HG02943 (cell line): ENCODE measurements at regions not wholly inside any gene's neighbourhood (a gene's known extent, or its start where the extent isn't known, plus 50 kb on each side); places are given as distances from the start of the nearest gene placed in this dataset.
"Not testable (repeated sequence)": the region's sequence is repeated elsewhere in the genome, so short reads cannot be mapped to it uniquely, and the experiment has no call there.

Experiments
- ATAC-seq: cut with Tn5 transposase; IDR thresholded peaks from one replicate; pipeline ENCODE4 v1.9.1; 2021; ENCODE audit warnings: mild to moderate bottlenecking, low read depth, moderate library complexity; ENCODE audit not compliant: unreplicated experiment

- no peak for ATAC-seq
These were observed 559.0 kb upstream of the AMOT start for GRCh38 chrX:113399506-113400192.

GRCh38 chrX:113392355-113392754 is 551.7 kb upstream of the AMOT start:
- no peak for ATAC-seq

DNA sequence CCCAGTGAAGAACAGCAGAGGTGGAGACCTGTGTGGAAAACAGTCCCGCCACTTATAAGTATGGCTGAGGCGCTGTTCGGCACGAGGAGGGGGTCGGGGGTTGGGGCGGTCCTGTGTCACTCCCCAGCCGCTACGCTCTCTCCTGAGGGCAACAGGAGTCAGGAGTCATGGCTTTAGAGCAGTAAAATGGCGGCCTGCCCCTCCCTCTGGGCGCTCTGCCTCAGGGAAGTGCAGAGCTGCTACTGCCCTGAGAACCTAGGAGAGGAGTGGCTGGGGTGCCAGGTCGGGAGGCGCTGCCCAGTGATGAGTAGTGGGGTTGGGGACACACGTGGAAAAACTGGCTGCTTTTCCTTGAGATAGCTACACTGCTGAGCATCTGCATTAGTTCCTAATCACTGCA is 551.2 kb upstream of the AMOT start:
- ATAC-seq = no peak

DNA sequence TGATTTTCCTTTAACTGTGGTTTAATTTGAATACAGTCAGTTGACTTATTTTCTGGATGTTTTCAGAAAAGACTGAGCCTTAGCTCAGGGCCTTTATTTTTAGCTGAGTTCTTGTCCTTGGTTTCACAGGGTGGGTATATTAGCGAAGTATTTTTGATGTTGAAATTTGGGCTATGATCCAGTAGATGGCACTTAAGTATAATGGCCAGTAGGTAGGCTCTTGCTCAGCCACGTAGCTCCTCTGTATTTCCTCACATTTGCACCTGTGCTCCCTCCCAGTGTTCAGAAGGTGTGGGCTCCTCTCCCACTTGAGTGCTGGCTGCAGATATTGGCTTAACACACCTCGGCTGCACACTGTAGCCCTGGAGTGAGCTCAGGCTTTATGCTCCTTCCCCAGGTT is 549.9 kb upstream of the AMOT start:
- ATAC-seq = no peak

- ATAC-seq = no peak
These were observed 549.2 kb upstream of the AMOT start for GRCh38 chrX:113389846-113390245.

DNA sequence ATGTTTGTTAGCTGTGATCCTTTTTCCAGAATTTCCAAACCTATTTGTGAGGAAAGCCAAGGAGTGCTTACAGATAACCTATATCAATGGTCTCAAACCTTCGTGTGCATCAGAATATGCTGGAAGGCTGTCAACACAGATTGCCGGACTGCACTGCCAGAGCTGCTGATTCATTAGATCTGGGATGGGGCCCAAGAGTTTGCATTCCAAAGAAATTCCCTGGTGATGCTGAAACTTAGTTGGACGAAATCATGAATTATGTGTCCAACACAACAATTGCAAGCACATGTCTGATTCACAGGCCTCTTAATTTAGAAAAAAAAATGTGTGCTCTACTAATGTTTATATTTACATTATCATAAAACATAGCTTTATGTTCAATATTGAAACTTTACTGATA is 544.0 kb upstream of the AMOT start:
- no peak for ATAC-seq

DNA sequence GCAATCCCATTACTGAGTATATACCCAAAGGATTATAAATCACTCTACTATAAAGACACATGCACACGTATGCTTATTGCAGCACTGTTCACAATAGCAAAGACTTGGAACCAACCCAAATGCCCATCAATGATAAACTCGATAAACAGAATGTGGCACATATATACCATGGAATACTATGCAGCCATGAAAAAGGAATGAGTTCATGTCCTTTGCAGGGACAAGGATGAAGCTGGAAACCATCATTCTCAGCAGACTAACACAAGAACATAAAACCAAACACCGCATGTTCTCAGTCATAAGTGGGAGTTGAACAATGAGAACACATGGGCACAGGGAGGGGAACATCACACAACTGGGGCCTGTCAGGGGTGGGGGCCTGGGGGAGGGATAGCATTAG is 532.8 kb upstream of the AMOT start:
- not testable (repeated sequence) for ATAC-seq

DNA sequence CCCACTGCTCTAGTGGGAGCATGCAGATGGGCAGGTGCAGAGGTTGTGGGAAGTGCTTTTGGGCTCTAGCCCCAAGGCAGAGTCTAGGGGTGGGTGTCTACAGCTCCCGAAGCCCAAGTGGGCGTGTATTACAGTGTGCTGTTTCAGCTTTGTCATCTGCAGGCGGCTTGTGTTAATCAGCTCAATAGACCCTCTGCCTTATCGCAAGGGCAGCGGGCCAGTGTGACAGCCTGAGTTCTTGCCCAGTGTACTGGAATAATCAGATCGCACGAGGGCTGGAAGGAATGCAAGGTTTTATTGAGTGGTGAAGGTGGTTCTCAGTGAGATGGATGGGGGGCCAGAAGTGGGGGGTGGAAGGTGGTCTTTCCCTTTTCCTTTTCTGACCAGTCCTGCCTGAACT is 529.4 kb upstream of the AMOT start:
- ATAC-seq = no peak

- ATAC-seq = no peak
These were observed 528.4 kb upstream of the AMOT start for GRCh38 chrX:113369056-113369455.

GRCh38 chrX:113353134-113353533 is 512.5 kb upstream of the AMOT start:
- ATAC-seq = no peak

GRCh38 chrX:113330416-113330815 is 489.8 kb upstream of the AMOT start:
- no peak for ATAC-seq

- ATAC-seq = no peak
These were observed 475.3 kb upstream of the AMOT start for GRCh38 chrX:113315927-113316326.

DNA sequence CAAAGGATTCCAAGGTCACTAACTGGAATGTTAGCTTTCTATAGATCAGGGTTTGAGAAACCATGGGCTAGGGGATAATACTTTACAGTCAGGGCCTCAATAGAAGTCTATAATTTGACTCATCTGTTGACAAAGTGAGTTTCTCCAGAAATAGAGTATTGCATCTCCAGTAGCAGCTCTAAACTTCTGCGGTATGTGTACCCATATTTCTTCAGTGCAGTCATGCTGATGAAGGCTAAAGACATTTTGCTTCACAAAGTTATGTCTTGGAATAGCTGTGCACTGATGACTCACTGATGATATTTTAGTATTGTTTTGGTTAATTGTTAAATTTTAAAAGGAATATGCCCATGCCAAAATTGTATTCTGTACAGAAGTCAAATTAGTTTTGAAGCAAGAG is 464.9 kb upstream of the AMOT start:
- no peak for ATAC-seq

DNA sequence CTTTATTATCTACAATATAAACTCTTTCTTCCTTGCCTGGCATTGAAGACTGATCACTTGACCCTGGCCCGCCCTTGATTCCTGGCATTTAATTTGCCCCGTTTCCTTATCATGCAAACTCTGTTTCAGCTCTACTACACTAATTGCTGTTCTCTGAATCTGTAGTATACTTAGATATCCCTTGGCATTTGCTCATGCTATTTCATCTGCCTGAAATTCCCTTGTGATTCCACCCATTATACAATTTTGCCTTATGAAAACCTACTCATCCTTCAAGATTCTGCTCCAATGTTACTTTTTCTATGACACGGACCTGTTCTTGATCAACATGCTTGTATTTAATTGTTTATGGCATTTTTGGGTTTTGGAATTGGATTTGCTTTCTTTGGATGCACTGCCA is 459.9 kb upstream of the AMOT start:
- no peak for ATAC-seq

- ATAC-seq = no peak
These were observed 456.8 kb upstream of the AMOT start for GRCh38 chrX:113297437-113297836.

DNA sequence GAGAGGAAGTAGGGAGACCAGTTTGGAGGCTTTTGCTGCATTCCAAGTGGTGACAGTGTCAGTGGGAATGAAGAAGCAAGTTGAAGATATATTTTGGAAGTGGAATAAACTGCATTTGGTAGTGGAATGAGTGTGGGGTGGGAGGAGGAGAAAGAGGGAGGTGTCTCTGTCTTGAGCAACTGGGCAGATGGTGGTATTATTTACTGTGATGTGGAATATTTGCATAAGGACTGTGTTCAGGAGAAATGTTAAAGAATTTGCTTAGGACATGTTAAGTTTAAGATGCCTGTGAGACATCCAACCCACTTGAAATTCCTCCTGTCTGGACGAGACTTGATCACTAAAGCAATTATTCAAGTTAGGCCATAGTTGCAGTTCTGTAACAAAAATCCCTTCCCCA is 448.9 kb upstream of the AMOT start:
- ATAC-seq = no peak

GRCh38 chrX:113287761-113288160 is 447.1 kb upstream of the AMOT start:
- ATAC-seq = no peak

DNA sequence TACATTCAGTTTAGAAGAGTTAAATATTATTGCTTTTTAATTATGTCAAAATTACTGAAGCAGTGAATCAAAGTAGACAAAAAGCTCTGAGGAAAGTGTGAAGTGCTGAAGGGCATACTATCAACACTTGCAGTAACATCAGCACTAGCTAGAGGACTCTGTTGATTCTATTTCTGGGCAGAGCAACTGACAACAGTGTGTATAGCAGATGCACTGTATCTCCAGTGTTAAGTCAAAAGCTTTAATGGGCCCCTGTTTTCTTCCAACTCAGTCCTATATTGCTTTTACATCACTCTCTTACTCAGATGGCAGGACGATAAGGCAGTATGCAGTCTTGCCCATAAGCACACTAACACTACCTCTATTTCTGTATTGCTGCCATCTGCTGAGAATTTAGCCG is 435.2 kb upstream of the AMOT start:
- no peak for ATAC-seq

- no peak for ATAC-seq
These were observed 434.2 kb upstream of the AMOT start for GRCh38 chrX:113274791-113275190.

DNA sequence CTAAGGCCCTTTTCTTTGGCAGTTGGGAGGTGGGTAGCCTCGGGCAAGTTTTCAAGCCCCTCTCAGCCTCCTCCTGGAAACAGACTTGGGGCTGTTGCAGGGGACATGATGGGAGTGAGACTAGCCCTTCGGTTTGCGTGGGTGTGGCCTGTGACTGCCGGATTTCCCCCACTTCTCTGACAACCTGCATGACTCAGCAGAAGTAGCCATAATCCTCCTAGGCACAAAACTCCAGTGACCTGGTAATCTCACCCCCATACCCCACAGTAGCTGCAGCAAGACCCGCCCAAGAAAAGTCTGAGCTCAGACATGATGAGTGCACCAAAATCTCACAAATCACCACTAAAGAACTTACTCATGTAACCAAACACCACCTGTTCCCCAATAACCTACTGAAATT is 433.7 kb upstream of the AMOT start:
- no peak for ATAC-seq

DNA sequence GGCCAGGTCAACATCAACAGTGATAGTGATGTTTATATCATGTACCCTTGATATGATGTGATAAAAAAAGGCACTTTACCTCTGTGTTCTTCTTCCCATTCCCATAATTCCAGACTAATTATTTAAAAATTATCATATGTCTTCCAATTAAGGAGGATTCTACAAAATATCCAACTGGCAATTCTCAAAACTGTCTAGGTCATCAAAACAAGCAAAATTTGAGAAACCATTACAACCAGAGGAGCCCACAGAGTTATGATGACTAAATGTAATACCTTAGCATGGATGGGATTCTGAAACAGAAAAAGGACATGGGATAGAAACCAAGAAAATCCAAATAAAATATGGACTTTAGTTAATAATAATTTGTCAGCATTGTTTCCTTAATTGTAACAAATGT is 428.6 kb upstream of the AMOT start:
- ATAC-seq = no peak

GRCh38 chrX:113260474-113260873 is 419.8 kb upstream of the AMOT start:
- no peak for ATAC-seq

DNA sequence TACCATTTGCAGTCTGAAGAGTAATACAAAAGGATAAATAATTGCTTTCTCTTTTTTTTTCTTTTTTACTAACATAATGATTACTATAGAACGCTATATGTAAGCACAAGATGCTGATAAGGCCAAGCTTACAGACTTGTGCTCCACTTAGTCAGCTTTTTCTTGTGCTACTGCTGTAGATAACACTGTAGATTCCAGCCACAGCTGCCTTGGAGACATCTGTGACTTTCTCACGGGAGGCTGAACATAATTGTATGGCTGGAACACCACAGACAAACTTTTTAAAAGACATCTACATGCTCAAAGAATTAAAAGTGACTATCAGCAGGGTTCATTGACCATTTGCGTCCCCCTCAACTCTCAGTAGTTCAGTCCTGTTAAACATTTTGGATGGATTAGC is 381.7 kb upstream of the AMOT start:
- ATAC-seq = no peak
